GM21423 (cell line): ENCODE measurements at regions not wholly inside any gene's neighbourhood (a gene's known extent, or its start where the extent isn't known, plus 50 kb on each side); places are given as distances from the start of the nearest gene placed in this dataset.
"Not testable (repeated sequence)": the region's sequence is repeated elsewhere in the genome, so short reads cannot be mapped to it uniquely, and the experiment has no call there.

Source experiments
- ATAC-seq: cut with Tn5 transposase; IDR thresholded peaks from one replicate; pipeline ENCODE4 v1.9.1; 2021; ENCODE audit warnings: mild to moderate bottlenecking, moderate library complexity; ENCODE audit not compliant: unreplicated experiment

- ATAC-seq = no peak
Measured at GRCh38 chr10:11668847-11669610, 57.6 kb upstream of the USP6NL start.

DNA sequence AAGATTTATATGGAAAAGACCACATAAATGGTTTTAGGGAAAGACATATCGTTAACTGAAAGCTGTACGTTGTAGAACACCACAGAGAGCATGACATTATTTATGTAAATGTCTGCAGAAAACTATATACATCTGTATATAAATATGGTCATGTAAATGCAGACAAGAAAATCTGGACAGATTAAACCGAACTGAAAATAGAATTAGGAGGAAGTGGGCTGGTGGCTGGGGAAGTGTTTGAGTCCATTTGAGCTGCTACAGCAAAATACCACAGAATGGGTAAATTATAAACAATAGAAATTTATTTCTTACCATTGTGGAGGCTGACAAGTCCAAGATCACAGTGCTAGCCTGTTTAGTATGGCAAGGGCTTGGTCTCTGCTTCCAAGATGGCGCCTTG, 56.3 kb upstream of the USP6NL start:
- ATAC-seq = no peak

GRCh38 chr10:11663763-11664555, 52.5 kb upstream of the USP6NL start:
- peak; percentile 70 for ATAC-seq

- ATAC-seq = not testable (repeated sequence)
Measured at GRCh38 chr10:11663126-11663515, 51.7 kb upstream of the USP6NL start.

DNA sequence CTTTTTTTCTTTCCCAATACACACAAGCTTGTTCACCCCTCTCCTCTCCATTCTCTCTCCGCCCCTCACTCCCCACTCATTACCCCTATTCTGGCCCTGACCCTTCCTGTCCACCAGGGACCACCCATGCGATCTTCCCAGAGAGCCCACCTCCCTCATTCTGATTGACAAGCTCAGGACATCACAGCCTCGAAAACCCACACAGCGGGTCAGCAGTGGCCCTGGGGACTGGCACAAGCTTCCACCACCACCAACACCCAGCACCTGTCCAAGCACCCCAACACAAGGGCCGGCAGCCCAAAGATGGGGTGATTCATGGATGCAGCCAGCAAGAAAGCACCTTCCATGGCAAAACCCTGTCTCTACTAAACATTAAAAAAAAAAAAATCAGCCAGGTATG, 50.0 kb upstream of the USP6NL start:
- no peak for ATAC-seq
